ENCODE measurements at regions not wholly inside any gene's neighbourhood (a gene's known extent, or its start where the extent isn't known, plus 50 kb on each side); places are given as distances from the start of the nearest gene placed in this dataset.

DNA sequence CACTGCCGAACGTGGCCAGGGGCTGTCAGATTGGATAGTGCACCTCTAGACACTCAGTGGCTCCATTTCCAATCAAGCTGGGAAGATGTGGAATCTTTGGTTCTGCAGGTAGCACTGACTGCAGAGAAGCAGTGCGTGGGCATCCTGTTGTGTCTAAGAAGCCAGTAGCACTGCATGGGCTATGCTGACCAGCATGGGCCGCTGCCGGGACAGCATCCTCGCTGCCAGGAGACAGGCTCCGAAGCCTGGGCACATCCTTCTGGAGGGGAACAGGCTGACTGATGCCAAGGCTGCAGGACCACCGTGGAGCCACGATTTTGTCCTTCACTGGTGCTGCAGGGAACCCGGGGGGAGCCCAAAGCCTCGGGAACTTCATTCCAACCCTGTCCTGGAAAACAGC, 649.4 kb downstream of the NPHP4 start:
- no peak for DNase-seq (ENCODE audit: low spot score)

DNA sequence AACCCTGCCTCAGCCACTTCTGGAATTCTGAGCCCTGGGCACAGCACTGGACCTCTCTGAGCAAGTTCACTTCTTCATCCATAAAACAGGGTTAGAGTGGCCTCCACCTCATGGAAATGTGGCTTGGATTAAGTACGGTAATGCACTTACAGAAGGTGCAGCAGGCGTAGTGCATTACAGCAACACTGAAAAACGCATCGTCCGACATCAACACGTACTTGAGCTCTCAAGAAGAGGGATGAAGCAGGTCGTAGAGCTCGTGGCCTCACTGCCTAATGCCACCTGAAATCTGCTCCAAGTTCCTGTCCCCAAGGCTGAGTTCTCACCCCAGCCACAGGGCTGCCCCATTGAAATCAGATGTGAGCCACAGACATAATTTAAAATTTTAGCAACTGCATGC, 650.1 kb downstream of the NPHP4 start:
- DNase-seq (ENCODE audit: low spot score), result no peak

DNA sequence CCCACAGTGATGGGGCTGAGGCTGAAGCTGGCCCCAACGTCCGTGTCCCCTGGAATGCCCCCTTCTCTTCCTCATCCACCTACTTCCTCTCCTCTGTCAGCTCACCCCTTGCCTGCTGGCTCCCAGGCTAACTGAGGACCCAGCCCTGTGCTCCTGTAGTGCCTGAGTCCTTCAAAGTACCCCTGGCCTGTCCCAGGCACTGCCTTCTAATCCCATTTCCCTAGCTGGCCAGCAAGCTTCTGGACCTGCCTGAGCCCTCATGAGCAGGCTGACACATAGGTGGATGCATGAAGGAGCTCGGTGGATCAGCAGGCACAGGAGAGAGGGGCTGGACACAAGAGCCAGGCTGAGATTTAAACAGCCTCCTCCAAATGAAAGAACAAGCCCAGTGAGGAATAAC, 650.8 kb downstream of the NPHP4 start:
- no peak for DNase-seq (ENCODE audit: low spot score)

DNA sequence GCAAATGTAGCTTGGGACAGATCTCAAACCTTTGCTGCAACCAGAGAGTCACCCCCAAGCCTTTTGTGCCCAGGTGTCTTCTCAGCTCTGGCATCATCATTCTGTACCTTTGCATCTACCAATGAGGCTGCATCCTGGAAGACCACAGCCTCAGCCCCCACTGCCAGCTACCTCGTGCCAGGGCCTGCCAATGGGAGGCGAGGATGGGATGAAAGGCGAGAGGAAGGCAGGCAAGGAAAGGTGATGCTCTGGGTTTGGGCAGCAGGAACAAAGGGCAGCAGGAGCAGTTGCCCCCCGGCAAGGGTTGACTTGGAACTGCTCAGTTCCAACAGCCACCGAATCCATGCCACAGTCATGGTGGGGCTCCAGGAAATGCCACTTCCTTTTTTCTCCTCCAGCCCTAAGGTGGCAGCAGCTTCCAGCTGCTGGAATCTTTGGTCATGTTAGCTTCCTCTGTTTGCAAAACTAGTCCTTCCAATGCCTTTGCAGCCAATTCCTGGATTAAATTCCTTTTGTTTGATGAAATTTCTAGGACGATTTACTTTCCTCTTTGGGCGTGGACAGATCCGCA, 651.6 kb downstream of the NPHP4 start:
- DNase-seq (ENCODE audit: low spot score), result no peak

DNA sequence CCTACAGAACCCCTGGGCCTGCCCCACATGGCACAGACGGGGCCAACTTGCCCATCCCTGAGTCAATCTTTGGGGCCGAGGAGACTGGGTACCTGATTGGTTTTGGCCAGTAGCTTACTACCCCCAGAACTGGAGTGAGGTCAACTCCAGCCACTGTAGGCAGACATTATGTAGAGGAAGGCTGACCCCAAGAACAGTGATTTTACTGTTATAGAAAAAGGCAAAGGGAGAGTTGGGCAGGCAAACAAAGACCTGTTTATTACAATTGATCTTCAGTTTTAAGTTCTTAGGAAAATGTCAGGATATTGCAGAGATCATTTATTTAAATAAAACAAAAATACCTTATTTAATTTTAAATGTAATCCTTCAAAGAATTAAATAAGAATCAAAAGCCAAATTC, 653.8 kb downstream of the NPHP4 start:
- DNase-seq (ENCODE audit: low spot score), result no peak

DNA sequence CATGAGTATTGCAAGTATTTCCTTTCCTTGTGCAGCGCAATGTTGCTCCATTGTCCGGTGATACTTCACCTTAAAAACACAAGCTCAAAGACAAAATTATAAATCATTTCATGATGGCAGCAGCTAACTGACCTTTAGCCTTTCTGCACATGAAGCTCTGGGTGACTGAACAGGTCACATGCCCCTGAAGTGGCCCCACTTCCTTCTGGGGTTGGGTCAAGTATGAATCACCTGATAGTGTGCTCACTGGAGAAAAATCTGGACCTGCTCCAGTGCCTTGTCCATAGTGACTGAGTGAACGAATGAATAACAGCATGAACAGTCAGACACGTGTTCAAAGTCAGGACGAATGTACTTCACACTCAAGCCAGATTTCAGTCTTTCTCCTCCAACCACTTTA, 658.9 kb downstream of the NPHP4 start:
- DNase-seq (ENCODE audit: low spot score), result no peak

DNA sequence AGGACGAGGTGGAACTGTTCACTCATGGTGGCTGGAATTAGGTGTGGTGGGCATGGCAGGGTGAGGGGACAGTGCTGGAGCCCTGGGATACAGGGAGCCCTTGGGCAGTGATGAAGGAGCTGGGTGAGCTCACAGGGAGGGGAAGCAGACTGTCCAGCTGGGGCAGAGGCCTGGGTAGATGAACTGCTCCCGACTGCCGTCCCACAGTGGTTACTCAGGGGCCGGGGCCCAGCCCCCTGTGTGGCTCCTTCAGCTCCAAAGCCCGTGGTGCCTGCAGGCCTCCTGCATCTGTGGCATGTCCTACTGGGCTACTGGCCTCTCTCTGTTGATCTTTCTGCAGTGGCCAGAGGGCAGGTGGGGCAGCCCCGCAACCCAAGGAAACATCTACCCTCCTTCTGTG, 661.1 kb downstream of the NPHP4 start:
- DNase-seq (ENCODE audit: low spot score), result no peak

DNA sequence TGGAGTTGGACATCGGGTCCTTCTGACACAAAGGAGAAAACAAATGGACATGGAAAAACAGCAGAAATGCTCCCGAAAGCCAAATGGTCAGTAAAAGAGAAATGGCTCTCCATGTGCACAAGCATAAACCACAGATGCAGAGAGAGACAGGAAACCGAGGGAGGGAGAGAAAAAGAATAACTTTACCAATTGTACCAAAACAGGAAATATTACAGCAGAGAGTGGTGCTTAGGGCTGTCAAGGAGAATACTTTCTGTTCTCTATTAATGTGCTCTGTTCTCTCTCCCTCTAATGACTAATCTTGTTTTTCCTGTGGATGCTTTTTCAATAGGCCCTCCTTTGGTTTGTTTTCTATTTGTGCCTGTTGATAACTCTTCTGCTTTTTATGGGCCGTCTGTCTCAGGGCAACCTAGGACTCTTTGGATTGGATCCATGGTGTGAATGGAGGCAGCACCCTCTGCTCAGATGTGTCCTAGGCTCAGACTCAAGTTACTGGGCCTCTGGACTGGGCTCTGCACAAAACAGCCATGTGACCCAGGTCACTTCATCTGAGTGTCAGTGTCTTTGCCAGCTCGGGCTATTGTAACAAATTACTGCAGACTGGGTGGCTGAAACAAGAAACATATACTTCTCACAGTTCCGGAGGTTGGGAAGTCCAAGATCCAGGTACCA, 663.0 kb downstream of the NPHP4 start:
- no peak for DNase-seq (ENCODE audit: low spot score)

DNA sequence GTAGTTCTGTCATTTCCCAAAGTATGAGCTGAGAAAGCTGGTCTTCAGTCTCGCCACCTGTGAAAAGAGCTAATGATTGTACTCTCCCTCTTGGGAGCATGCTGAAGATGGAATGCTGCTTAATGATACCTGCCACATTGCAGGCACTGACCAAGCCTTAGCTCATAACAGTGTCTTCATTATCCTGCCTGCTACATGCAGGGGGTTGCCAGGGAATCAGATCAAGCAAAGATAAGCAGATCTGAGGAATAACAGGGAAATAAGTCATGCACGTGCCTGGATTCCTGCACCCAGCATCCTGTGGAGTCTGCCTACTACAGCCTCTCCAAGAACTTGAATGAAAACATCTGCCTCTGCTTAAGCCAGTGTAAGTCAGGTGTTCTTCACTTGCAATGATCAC, 667.3 kb downstream of the NPHP4 start:
- no peak for DNase-seq (ENCODE audit: low spot score)

DNA sequence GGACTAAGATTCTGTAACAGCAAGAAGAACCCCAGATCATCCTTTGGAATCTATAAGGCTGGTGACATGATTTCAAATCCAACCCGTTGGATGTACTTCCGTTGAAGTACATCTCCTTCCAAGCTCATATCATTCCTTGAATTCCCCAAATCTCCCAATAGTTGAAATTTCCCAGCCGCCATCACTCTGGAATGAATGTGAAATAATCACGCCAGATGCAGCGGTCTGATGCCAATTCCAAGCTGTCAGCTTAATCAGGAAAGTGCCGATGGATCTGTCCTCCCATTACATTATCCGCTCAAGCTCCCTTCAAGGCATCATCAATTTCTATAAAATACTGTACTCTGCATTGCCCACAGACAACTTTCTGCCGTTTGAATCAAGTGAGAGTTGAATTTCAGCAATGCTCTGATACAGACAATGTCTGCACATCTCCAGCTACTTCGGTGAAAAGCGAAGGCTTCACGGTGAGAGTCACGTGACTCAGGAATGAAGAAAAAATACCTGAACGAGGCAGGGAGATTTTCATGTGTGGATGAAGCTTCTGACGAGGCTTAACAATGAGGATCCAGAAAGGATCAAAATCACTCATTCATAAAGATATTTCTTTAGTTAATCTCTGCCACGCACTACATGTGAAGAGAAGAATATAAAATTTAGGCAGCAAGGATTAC, 663.9 kb downstream of the AJAP1 start:
- no peak for DNase-seq (ENCODE audit: low spot score)

DNA sequence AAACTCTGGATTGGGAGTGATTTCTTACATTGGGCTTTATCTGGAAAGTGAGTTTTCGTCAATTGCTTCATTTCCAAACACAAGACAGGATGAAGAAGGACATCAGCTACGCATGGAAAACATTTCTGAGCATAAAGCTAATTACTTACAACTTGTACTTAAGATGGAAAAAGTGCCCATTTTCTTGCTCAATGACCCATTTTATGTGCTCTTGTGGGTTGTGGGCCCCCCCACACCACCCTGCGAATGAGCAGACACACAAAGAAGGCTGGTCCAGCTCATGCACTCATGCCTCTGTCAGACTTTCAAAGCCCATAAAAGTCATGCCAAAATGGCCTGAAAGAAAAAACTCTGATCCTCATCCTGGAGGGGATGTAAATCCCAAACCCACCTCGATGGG, 663.0 kb downstream of the AJAP1 start:
- DNase-seq (ENCODE audit: low spot score), result no peak

DNA sequence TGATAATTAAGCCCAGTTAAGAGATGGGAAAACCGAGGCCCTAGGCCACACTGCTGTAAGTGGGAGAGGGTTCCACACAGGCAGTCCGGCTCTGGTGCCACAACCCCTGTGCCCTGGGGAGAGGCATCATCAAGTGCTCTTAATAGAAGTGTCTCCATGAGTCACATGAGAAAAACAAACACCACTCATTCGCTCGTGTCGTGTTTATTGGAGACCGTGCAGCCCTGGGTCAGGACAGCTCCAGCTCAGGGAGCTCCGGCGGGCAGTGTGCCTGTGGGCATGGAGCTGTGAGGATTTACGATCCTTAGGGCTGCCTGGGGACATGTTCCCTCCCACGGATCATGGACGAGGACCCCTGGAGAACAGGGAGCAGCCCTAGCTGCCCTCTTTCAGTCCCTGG, 658.5 kb downstream of the AJAP1 start:
- no peak for DNase-seq (ENCODE audit: low spot score)

DNA sequence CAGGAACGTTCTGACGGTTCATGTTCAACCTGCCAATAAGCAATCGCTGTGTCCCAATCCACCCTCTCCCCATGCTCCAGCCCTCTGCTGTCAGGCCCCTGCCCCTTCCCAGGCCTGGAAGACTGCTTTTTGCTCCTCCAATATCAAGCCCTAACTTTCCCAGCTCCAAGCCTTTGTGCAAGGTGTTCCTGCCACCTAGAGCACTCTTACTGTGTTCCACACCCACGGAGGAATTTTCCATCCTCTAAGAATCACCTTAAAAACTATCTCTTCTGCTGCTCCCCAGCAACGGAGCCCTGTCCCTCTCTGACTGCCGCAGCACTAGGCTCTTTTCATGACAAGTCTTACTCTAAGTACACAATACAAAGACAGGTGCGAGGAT, 657.9 kb downstream of the AJAP1 start:
- no peak for DNase-seq (ENCODE audit: low spot score)

DNA sequence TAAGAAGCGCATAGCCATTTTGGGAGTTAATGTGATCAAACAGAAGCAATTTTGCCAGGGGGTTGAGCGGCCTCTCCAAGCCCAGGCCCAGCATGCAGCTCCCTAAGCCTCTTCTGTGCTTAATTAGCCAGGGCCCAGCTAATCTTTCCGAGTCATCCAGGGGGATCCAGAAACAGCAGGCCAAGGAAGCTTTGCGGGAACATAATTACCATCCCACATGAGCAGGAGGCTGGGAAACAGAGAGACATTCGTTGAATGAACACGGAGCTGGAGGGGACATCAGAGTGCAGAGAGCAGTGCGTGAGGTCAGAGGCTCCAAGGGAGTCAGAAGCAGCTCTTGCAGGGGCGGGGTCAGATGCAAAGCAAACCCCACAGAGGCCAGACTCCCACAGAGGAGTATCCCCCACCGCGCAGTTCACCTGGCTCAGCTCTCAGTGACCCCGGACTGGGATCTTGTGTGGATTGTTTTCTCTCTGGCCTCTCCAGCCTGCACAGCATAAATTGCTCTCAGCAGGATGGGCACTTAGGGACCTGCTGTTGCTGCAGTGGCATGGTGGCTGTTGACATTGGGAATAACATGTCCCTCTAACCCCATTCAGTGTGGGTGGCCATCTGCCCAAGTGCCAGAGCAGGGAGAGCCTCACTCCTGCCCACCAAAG, 657.4 kb downstream of the AJAP1 start:
- DNase-seq (ENCODE audit: low spot score), result no peak

DNA sequence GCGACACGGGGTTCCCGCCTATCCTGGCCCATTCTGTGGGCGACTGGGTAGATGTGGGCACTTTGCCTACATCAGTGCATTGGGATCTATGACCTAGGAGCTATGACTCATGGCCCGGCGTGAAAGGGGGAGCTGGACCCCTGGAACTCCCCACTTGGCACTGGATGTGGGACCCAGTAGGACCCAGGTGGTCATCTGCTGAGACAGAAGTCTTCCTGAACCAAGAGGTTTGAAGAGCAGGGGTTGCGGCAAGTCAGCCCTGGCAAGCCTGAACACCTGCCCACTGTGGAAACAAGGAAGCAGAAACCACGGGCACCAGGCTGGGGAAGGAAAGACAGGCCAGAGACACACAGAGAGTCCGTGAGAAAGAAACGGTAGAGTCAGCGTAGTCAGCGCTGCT, 656.7 kb downstream of the AJAP1 start:
- peak; percentile 50 for DNase-seq (ENCODE audit: low spot score)

DNA sequence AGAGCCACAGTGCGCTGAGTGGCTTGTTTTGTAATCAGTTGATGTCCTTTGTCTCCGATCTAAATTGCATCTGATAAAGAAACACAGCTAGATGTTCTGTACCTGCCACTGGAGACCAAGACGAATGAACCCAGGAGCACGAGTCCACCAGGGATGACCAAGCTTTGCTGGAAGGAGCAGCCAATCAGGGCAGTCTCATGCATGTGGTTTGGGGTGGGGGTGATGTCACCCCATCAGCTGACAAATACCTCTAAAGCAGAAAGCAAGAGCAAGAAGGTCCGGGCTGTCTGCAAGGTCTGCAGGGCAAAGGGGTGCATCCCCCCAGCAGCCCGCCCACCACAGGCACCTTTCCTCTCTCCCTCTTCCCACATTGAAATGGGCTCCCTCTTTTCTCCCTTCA, 653.8 kb downstream of the AJAP1 start:
- DNase-seq (ENCODE audit: low spot score), result no peak

DNA sequence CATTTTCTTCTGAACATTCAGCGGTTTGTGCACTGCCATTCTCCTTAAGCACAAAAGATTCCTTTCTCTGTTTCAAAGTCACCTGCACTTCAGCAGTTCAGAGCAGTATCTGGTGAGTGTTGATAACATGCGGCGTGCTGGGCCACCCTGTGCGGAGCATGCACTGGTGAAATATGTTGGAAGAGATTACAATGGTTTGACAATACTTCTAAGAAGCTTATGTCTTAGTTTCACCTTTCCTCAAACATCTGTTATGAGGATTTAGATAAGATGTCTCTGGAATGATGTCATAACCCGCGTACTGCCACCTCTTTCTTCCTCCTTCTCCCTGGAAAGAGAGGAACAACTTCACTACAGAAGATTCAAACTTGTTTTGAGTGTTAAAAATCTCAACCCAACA, 650.3 kb downstream of the AJAP1 start:
- no peak for DNase-seq (ENCODE audit: low spot score)

DNA sequence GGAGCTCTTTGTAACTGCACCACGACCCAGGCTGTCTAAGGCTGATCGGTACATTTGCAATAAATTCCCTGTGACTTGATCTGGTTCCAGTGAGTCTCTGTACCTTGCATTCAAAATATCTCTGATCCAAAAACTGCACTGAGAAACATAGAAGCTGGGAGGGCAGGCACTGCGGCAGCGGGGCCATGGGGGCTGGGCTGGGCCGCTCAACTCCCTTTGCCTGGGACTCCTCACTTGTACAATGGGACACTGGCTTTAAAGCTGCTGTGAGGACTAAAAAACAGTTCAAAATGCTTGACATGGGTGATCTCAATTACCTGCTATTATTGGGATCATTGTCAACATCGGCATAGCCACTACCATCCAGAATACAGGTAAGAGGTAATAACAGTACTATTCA, 644.0 kb downstream of the AJAP1 start:
- no peak for DNase-seq (ENCODE audit: low spot score)

DNA sequence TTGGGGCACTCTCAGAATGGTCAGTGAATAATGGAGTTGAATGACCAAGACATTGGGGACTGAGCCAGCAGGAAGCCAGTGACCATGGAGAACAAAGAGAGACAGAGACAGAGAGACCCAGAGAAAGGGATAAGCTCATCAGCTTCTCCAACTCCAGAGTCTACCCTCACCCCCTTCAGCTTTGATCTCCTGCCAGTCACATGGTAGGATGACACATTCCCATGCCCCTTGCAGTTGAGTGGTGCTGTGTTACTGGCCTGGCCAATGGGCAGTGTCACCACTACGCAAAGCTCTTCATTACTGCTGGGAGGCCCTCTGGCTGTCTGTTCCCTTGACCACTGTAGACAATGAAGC, 643.5 kb downstream of the AJAP1 start:
- no peak for DNase-seq (ENCODE audit: low spot score)

DNA sequence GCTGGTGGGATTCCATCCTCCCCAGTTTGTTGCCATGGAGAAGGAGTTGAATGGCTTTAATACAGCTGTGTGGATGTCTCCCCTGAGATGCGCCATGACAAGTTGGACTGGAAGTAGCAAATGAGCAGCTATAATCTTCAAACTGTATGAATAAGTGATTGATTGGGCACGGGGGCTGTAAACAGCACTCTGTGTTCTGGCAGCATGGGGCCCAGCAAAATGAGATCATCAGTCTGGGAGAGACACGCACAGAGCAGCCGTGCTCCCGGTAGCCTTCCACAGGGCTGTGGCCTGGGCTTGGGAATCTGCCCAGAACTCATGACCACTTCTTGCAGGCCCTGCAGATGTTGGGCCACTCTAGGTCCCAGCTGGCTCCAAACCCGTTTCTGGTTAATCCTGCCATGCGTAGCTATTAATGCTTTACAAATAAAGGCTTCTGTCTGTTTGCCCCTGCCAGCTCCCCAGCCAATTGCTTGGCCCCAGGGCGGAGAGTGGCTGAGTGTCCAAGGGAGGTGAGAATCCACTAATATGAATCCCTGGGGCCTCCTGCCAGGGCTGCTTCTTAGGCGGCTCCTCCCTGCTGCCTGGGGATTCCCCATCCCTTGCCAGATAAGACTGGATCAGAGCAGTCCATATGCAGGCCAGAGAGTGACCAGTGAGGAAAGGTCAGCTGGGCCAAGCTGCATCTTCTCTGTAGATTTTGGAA, 642.9 kb downstream of the AJAP1 start:
- no peak for DNase-seq (ENCODE audit: low spot score)

DNA sequence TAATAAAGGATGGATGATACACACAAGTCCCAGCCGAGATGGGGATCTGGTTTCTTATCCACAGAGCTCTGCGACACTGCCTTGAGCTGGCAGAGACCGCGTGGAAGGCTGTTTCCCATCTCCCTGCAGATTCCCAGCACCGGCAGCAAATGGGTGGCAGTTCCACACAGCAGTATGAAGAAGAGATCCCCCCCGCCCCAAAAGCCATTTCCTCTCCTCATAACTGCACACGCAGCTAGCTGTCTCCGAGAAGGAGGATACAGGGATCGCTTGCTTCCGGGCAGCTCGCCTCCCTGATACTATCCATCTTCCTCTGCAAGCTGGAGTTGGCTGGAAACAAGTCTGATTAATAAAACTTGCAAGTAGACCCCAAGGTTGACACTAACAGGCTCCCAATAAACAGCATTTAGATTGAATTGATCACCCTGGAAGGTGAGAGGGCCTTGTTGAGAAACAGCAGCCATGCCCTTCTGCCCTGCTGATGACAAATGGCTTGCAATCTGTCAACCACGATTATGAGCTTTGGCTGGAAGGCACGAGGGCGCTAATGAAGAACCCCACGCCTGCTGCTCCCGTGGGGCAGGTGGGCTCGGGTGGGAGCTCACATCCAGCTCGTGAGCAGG, 642.3 kb downstream of the AJAP1 start:
- no peak for DNase-seq (ENCODE audit: low spot score)

DNA sequence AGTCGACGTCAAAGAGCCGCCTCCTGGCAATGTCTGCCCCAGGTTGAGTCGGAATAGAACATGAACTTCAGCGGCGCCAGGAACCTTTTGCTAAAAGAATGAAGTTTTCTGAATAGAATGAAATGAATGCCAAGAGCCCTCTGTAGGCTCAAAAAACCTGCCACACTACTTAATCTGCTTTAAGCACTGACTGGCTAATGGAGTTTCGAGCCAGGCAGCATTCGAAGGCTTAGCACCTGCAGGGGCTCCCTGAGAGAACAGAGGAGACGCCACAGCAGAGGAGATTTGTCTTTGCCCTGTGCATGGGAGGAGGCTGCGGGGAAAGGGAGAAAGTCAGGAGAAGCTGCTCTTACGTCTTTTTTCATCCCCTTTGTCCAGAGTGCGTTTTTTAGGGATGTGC, 641.7 kb downstream of the AJAP1 start:
- no peak for DNase-seq (ENCODE audit: low spot score)

All from ureter (tissue), 1 donor.